ENCODE measurements at regions not wholly inside any gene's neighbourhood (a gene's known extent, or its start where the extent isn't known, plus 50 kb on each side); places are given as distances from the start of the nearest gene placed in this dataset.

DNA sequence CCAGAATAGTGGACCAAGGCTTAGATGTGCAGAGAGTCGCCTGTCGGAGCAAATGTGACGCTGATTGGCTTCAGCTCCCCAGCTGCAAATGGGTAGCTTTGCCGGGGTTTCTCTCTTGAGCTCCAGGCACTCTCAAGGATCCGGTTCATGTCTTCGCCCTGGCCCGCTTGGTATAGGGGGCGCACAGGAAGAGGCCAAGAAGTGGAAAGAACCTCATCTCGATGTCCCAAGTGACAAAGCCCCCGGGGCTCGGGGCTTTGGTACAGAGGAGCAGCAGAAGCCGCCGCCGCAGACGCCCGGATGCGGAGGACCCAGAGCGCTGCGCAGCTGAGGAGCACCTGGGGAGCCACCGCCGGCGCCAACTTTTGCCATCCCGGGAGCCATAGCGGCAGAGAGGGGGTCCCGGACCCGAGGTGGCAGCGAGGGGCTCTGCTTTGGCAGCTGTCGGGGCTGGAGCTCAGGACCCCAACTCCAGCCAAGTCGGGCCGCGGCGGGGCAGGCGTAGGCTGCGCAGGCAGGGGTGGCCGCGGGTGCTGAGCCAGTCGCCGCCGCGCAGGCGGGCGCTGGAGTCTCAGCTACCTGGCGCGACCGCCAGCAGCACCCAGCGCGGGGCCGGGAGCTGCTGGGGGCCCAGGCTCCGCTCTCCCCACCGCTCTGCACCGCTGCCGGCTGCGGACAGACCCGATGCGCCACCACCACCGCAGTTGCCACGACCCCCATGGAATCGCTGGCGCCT, 466.6 kb downstream of the XPNPEP1 start:
- TF ChIP-seq, protein P1, sequence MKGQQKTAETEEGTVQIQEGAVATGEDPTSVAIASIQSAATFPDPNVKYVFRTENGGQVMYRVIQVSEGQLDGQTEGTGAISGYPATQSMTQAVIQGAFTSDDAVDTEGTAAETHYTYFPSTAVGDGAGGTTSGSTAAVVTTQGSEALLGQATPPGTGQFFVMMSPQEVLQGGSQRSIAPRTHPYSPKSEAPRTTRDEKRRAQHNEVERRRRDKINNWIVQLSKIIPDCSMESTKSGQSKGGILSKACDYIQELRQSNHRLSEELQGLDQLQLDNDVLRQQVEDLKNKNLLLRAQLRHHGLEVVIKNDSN (IDR thresholded peaks at IDR 0.05), result no peak
- TF ChIP-seq TEAD4 (IDR thresholded peaks at IDR 0.05) (no peak), TAF1 (IDR thresholded peaks at IDR 0.05; ENCODE audit: low read depth) (no peak), CEBPB (IDR thresholded peaks at IDR 0.05) (no peak), ZBTB7A (IDR thresholded peaks at IDR 0.05; ENCODE audit: low read depth) (no peak), FOXM1 (IDR thresholded peaks at IDR 0.05; ENCODE audit: borderline replicate concordance, low read depth) (no peak), CREB1 (IDR thresholded peaks at IDR 0.05; ENCODE audit: low read depth) (no peak), EP300 (IDR thresholded peaks at IDR 0.05; ENCODE audit: borderline replicate concordance) (no peak), YY1 (IDR thresholded peaks at IDR 0.05; ENCODE audit: low read depth) (no peak), EGR1 (IDR thresholded peaks at IDR 0.05) (no peak), NFIC (IDR thresholded peaks at IDR 0.05) (no peak), TCF12 (IDR thresholded peaks at IDR 0.05; ENCODE audit: low read depth) (no peak)
- TF ChIP-seq, protein P2, sequence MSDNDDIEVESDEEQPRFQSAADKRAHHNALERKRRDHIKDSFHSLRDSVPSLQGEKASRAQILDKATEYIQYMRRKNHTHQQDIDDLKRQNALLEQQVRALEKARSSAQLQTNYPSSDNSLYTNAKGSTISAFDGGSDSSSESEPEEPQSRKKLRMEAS (IDR thresholded peaks at IDR 0.05), result no peak
- TF ChIP-seq, protein P3, sequence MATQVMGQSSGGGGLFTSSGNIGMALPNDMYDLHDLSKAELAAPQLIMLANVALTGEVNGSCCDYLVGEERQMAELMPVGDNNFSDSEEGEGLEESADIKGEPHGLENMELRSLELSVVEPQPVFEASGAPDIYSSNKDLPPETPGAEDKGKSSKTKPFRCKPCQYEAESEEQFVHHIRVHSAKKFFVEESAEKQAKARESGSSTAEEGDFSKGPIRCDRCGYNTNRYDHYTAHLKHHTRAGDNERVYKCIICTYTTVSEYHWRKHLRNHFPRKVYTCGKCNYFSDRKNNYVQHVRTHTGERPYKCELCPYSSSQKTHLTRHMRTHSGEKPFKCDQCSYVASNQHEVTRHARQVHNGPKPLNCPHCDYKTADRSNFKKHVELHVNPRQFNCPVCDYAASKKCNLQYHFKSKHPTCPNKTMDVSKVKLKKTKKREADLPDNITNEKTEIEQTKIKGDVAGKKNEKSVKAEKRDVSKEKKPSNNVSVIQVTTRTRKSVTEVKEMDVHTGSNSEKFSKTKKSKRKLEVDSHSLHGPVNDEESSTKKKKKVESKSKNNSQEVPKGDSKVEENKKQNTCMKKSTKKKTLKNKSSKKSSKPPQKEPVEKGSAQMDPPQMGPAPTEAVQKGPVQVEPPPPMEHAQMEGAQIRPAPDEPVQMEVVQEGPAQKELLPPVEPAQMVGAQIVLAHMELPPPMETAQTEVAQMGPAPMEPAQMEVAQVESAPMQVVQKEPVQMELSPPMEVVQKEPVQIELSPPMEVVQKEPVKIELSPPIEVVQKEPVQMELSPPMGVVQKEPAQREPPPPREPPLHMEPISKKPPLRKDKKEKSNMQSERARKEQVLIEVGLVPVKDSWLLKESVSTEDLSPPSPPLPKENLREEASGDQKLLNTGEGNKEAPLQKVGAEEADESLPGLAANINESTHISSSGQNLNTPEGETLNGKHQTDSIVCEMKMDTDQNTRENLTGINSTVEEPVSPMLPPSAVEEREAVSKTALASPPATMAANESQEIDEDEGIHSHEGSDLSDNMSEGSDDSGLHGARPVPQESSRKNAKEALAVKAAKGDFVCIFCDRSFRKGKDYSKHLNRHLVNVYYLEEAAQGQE (IDR thresholded peaks at IDR 0.05; ENCODE audit: low read depth), result no peak

Measured in Ishikawa (cell line).